ENCODE measurements at regions not wholly inside any gene's neighbourhood (a gene's known extent, or its start where the extent isn't known, plus 50 kb on each side); places are given as distances from the start of the nearest gene placed in this dataset.

DNA sequence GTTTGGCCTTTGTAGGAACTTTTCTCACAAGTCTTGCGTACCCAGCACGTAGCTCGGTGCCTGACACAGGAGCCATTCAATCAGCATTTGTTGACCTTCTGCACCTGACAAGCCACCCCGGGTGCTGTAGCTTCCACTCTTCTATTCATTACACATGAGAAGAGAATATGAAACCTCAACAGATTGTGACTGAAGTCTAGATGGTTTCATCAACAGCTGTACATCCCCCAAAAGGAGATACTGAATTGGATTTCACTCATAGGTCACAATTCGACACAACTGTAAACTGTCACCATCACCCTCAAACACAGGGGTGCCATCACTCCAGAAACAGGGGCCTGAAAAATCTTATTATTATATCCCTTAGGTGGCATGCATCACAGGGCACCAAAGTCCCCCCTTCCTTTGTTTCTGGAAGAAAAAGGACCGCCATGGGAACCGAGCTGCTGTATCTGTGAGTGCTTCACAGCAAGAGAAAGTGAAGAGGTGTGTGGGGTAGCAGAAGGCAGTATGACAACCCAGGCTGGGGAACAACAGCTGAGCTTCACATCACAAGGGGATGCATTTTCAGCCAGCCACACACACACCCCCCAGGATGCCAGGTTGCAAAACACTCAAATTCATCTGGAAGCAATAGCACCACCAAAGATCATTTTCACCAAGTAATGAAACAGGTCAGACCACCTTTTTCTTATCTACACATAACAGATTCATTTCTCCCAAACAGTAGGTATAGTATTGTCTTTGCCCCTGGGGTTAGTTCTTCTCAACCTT, 225.7 kb downstream of the TOMM20 start:
- POLR2A ChIA-PET, result no interaction called here
- CTCF ChIA-PET, result interaction anchor here (0.6 kb wide), 1 partner anchor 8 kb away, joined by 3 read pairs; no protein-coding TSS in a partner anchor
- TF ChIP-seq, protein P1, sequence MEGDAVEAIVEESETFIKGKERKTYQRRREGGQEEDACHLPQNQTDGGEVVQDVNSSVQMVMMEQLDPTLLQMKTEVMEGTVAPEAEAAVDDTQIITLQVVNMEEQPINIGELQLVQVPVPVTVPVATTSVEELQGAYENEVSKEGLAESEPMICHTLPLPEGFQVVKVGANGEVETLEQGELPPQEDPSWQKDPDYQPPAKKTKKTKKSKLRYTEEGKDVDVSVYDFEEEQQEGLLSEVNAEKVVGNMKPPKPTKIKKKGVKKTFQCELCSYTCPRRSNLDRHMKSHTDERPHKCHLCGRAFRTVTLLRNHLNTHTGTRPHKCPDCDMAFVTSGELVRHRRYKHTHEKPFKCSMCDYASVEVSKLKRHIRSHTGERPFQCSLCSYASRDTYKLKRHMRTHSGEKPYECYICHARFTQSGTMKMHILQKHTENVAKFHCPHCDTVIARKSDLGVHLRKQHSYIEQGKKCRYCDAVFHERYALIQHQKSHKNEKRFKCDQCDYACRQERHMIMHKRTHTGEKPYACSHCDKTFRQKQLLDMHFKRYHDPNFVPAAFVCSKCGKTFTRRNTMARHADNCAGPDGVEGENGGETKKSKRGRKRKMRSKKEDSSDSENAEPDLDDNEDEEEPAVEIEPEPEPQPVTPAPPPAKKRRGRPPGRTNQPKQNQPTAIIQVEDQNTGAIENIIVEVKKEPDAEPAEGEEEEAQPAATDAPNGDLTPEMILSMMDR (IDR thresholded peaks at IDR 0.05; ENCODE audit: low read depth, low read length), result no peak

DNA sequence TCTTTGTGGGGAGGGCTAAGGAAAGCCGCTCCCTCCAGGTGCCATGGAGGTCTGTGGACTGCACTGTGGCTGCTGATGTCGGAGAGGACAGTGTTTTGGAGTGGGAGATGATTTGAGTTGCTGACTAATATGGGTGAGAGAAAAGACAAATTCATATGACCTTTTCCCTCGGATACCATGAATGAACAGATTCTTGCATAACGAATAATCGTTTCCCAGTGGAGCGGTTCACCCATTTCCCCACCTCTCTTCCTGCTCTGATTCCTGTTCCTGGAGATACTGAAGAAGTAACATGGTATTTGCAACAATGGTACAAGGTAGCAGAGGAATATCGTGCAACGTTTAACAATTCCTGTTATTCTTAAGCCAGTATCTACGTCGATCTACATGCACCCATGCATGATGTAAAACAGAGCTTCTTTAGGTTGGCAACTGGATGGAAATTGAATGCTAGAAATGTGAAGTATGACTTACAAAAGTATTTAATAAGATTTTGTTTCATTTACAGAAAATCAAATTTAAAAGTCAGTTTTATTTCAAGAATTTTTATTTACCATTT, 227.1 kb downstream of the TOMM20 start:
- Histone ChIP-seq H3K9me3 (ENCODE audit: control insufficient read depth, insufficient read depth, low read length) (no peaks in the 10 kb centered on the region; the same call in 1 of the 2 replicates), H3K27ac (ENCODE audit: low read depth, low read length) (no peak overlapping the region), H3K27me3 (ENCODE audit: control insufficient read depth, insufficient read depth, low read length) (no peaks in the 10 kb centered on the region), H3K4me3 (ENCODE audit: low read depth, low read length) (no peak overlapping the region)
- no peak for DNase-seq (ENCODE audit: low read depth, low spot score)
- CTCF ChIA-PET, result interaction anchor here (0.8 kb wide), 1 partner anchor 49 kb away, joined by 6 read pairs; no protein-coding TSS in a partner anchor
- POLR2A ChIA-PET, result no interaction called here
- TF ChIP-seq, protein P1 (IDR thresholded peaks at IDR 0.05; ENCODE audit: low read depth, low read length), result no peak

More for the DNA sequence above, 225.7 kb downstream of the TOMM20 start:
- DNase-seq (ENCODE audit: low read depth, low spot score), result no peak
- Histone ChIP-seq H3K4me3 (ENCODE audit: low read depth, low read length) (no peak overlapping the region), H3K27me3 (ENCODE audit: control insufficient read depth, insufficient read depth, low read length) (no peaks in the 10 kb centered on the region), H3K9me3 (ENCODE audit: control insufficient read depth, insufficient read depth, low read length) (no peaks in the 10 kb centered on the region; the same call in 1 of the 2 replicates), H3K27ac (ENCODE audit: low read depth, low read length) (no peak overlapping the region)

DNA sequence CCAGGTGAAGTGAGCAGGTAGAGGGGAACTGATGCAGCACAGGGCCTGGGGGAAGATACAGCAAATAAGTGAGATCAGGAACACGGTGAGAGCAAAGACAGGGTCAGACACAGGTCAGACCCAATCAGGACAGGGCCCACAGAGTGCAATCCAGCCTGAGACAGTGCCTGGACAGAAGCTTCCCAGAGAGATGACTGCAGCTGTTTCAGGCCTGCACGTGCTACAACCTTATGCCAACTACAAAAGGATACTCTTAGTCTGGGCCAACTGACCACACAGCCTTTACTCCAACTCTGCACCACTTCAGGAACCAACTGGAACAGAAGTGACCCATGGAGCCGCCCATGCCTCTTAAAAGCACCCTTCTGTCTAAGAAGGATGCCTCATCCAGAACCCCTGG, 228.0 kb downstream of the TOMM20 start:
- DNase-seq (ENCODE audit: low read depth, low spot score), result no peak
- CTCF ChIA-PET, result no interaction called here
- TF ChIP-seq, protein P1 (IDR thresholded peaks at IDR 0.05; ENCODE audit: low read depth, low read length), result no peak

DNA sequence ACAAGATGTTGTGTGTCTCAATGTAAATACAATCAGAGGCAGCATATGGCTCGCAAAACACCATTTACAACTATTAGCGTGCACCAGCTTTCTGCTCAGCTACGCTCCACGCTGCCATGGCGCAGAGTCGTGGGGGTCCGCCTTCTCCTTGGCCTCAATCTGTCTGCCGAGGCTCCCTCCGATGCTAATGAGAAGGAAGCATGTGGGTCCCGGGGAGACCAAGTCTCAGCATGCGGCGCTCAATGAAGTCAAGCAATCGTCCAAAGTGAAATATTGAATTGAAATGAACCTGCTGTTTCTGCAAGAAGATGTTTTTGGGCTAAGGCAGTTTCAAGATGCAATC, 228.9 kb downstream of the TOMM20 start:
- POLR2A ChIA-PET, result interaction anchor here (0.6 kb wide), 1 partner anchor 306 kb away, joined by 5 read pairs; no protein-coding TSS in a partner anchor
- Histone ChIP-seq H3K9me3 (ENCODE audit: control insufficient read depth, insufficient read depth, low read length) (no peaks in the 10 kb centered on the region; the same call in 1 of the 2 replicates), H3K27ac (ENCODE audit: low read depth, low read length) (no peak overlapping the region), H3K4me3 (ENCODE audit: low read depth, low read length) (no peak overlapping the region), H3K27me3 (ENCODE audit: control insufficient read depth, insufficient read depth, low read length) (no peaks in the 10 kb centered on the region)
- TF ChIP-seq, protein P1 (IDR thresholded peaks at IDR 0.05; ENCODE audit: low read depth, low read length), result no peak
- CTCF ChIA-PET, result no interaction called here
- DNase-seq (ENCODE audit: low read depth, low spot score), result no peak

More for the DNA sequence above, 228.0 kb downstream of the TOMM20 start:
- Histone ChIP-seq H3K4me3 (ENCODE audit: low read depth, low read length) (no peak overlapping the region), H3K27ac (ENCODE audit: low read depth, low read length) (no peak overlapping the region), H3K9me3 (ENCODE audit: control insufficient read depth, insufficient read depth, low read length) (no peaks in the 10 kb centered on the region; the same call in 1 of the 2 replicates), H3K27me3 (ENCODE audit: control insufficient read depth, insufficient read depth, low read length) (no peaks in the 10 kb centered on the region)
- POLR2A ChIA-PET, result no interaction called here

All from AG04450 (cell line).